Neural crest cell (in vitro differentiated cells): ENCODE measurements at regions not wholly inside any gene's neighbourhood (a gene's known extent, or its start where the extent isn't known, plus 50 kb on each side); places are given as distances from the start of the nearest gene placed in this dataset.

Experiments used
- DNase-seq: peaks from one replicate; pipeline ENCODE4 v3.0.0; 2021; ENCODE audit warnings: low read depth, mixed read lengths, low spot score
- H3K27ac Mint-ChIP-seq: one replicate; pipeline ENCODE4 v1.8.0; 2021; ENCODE audit warnings: mild to moderate bottlenecking, mixed read lengths; ENCODE audit not compliant: unreplicated experiment
- H3K27me3 Mint-ChIP-seq: 2 replicates; pipeline ENCODE4 v1.8.0; 2021; ENCODE audit warnings: low read depth, mild to moderate bottlenecking, mixed read lengths
- H3K36me3 Mint-ChIP-seq: 2 replicates; pipeline ENCODE4 v1.8.0; 2021; ENCODE audit warnings: low read depth, mild to moderate bottlenecking, mixed read lengths
- H3K4me1 Mint-ChIP-seq: 2 replicates; pipeline ENCODE4 v1.8.0; 2021; ENCODE audit warnings: mixed read lengths
- H3K4me3 Mint-ChIP-seq: one replicate; pipeline ENCODE4 v1.8.0; 2021; ENCODE audit warnings: mild to moderate bottlenecking, mixed read lengths
- H3K9me3 Mint-ChIP-seq: 2 replicates; pipeline ENCODE4 v1.8.0; 2021; ENCODE audit warnings: mixed read lengths
- TF ChIP-seq, protein P1 (sequence below): fragments of 200-600 bp; sonication (generic); conservative IDR thresholded peaks from 2 replicates; pipeline ENCODE4 v1.5.0; 2021; ENCODE audit warnings: antibody characterized with exemption, mild to moderate bottlenecking

- H3K4me3 Mint-ChIP-seq, result no peak overlapping the region
- DNase-seq, result no peak
- no peaks in the 10 kb centered on the region for H3K27me3 Mint-ChIP-seq
- H3K27ac Mint-ChIP-seq, result no peak overlapping the region
- H3K9me3 Mint-ChIP-seq, result peaks cover 9% of the 10 kb centered on the region
- H3K36me3 Mint-ChIP-seq, result no peaks in the 10 kb centered on the region
- H3K4me1 Mint-ChIP-seq, result peaks cover 10% of the 10 kb centered on the region
- TF ChIP-seq, protein P1, sequence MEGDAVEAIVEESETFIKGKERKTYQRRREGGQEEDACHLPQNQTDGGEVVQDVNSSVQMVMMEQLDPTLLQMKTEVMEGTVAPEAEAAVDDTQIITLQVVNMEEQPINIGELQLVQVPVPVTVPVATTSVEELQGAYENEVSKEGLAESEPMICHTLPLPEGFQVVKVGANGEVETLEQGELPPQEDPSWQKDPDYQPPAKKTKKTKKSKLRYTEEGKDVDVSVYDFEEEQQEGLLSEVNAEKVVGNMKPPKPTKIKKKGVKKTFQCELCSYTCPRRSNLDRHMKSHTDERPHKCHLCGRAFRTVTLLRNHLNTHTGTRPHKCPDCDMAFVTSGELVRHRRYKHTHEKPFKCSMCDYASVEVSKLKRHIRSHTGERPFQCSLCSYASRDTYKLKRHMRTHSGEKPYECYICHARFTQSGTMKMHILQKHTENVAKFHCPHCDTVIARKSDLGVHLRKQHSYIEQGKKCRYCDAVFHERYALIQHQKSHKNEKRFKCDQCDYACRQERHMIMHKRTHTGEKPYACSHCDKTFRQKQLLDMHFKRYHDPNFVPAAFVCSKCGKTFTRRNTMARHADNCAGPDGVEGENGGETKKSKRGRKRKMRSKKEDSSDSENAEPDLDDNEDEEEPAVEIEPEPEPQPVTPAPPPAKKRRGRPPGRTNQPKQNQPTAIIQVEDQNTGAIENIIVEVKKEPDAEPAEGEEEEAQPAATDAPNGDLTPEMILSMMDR, result no peak
Measured at GRCh38 chr6:55651015-55651414, 72.0 kb upstream of the HMGCLL1 start.

- Mint-ChIP-seq H3K9me3 (peaks cover 14% of the 10 kb centered on the region), H3K4me1 (peaks cover under 1% of the 10 kb centered on the region), H3K36me3 (peaks cover 5% of the 10 kb centered on the region), H3K4me3 (no peak overlapping the region), H3K27me3 (no peaks in the 10 kb centered on the region), H3K27ac (no peak overlapping the region)
- no peak for DNase-seq
- TF ChIP-seq, protein P1, result no peak
Measured at GRCh38 chr6:55643861-55644260, 64.9 kb upstream of the HMGCLL1 start.

- Mint-ChIP-seq H3K4me1 (no peaks in the 10 kb centered on the region), H3K27ac (no peak overlapping the region), H3K27me3 (no peaks in the 10 kb centered on the region), H3K36me3 (peaks cover 5% of the 10 kb centered on the region), H3K9me3 (peaks cover 14% of the 10 kb centered on the region), H3K4me3 (no peak overlapping the region)
- TF ChIP-seq, protein P1, result no peak
- no peak for DNase-seq
Measured at GRCh38 chr6:55642366-55642765, 63.4 kb upstream of the HMGCLL1 start.

GRCh38 chr6:55636406-55637102 lies 57.6 kb upstream of the HMGCLL1 start:
- DNase-seq, result no peak
- TF ChIP-seq, protein P1, result no peak
- H3K4me3 Mint-ChIP-seq, result no peak overlapping the region
- H3K27ac Mint-ChIP-seq, result no peak overlapping the region
- H3K27me3 Mint-ChIP-seq, result no peaks in the 10 kb centered on the region
- no peaks in the 10 kb centered on the region for H3K9me3 Mint-ChIP-seq
- peaks cover 8% of the 10 kb centered on the region for H3K4me1 Mint-ChIP-seq
- no peaks in the 10 kb centered on the region for H3K36me3 Mint-ChIP-seq

- H3K36me3 Mint-ChIP-seq, result no peaks in the 10 kb centered on the region
- H3K27ac Mint-ChIP-seq, result no peak overlapping the region
- H3K9me3 Mint-ChIP-seq, result peaks cover 2% of the 10 kb centered on the region
- TF ChIP-seq, protein P1, result no peak
- no peak overlapping the region for H3K4me3 Mint-ChIP-seq
- DNase-seq, result no peak
- no peaks in the 10 kb centered on the region for H3K27me3 Mint-ChIP-seq
- peaks cover 8% of the 10 kb centered on the region for H3K4me1 Mint-ChIP-seq
Measured at GRCh38 chr6:55633471-55633870, 54.5 kb upstream of the HMGCLL1 start.
